B cell (primary cell): ENCODE measurements at regions not wholly inside any gene's neighbourhood (a gene's known extent, or its start where the extent isn't known, plus 50 kb on each side); places are given as distances from the start of the nearest gene placed in this dataset.

Experiments
- ATAC-seq: fragments of 200-7000 bp; cut with Tn5 transposase; one replicate; pipeline ENCODE4 v1.10.0; 2021; ENCODE audit warnings: low read depth, mild to moderate bottlenecking, moderate number of reproducible peaks, moderate library complexity
- CTCF ChIA-PET: fragments of 350-600 bp; sonication (Branson Sonifier 250); formaldehyde crosslinking; loops from one replicate; lab custom pipeline; 2021; ENCODE audit warnings: antibody characterized with exemption, inconsistent platforms; lab: Charles Lee
- POLR2A ChIA-PET: fragments of 350-600 bp; sonication (Branson Sonifier 250); formaldehyde crosslinking; loops from one replicate; lab custom pipeline; 2021; ENCODE audit warnings: antibody characterized with exemption; lab: Charles Lee
- DNase-seq: peaks from one replicate; pipeline ENCODE4 v3.0.0; 2013
- H2AFZ ChIP-seq: 2 replicates; pipeline ENCODE4 v1.6.1; 2012; ENCODE audit warnings: mild to moderate bottlenecking, low read depth, low read length; ENCODE audit not compliant: insufficient read depth, poor library complexity, severe bottlenecking
- H3K27ac ChIP-seq, 2 donors: 1 replicate in 1 of 2; 2 replicates in 1 of 2; pipeline ENCODE4 v1.5.1; 2012 to 2013; ENCODE audit warnings: low read length in 2 of 2, mild to moderate bottlenecking in 2 of 2, moderate library complexity in 1 of 2
- H3K27me3 ChIP-seq, 4 experiments: fragments of 200-600 bp in 1 of 4; sonication (generic) in 1 of 4; replicated peaks in 1 of 4; 1 replicate in 2 of 4; 2 replicates in 2 of 4; pipeline versions ENCODE4 v1.6.1 to v1.7.0; 2013 to 2016; ENCODE audit warnings: low read length in 3 of 4, mild to moderate bottlenecking in 2 of 4, mixed read lengths in 1 of 4, moderate library complexity in 1 of 4; ENCODE audit not compliant: insufficient read depth in 4 of 4, control insufficient read depth in 3 of 4; ENCODE audit errors: control extremely low read depth in 1 of 4
- H3K36me3 ChIP-seq, 2 experiments: replicated peaks in 1 of 2; 1 replicate in 1 of 2; 2 replicates in 1 of 2; pipeline versions ENCODE4 v1.6.1 to v1.7.1; 2013; ENCODE audit warnings: low read length in 1 of 2; ENCODE audit not compliant: insufficient read depth in 2 of 2, control insufficient read depth in 1 of 2; ENCODE audit errors: control extremely low read depth in 1 of 2, extremely low read depth in 1 of 2
- H3K4me1 ChIP-seq, 2 donors: fragments of 200-600 bp in 1 of 2; sonication (generic) in 1 of 2; 1 replicate in 1 of 2; 2 replicates in 1 of 2; pipeline versions ENCODE4 v1.5.1 to v1.6.1; 2013 to 2017; ENCODE audit warnings: low read length in 2 of 2; ENCODE audit not compliant: control insufficient read depth in 2 of 2, insufficient read depth in 2 of 2
- H3K4me2 ChIP-seq: replicated peaks from 2 replicates; pipeline ENCODE3; 2012; ENCODE audit warnings: mild to moderate bottlenecking, low read depth, low read length; ENCODE audit not compliant: poor library complexity, severe bottlenecking
- H3K4me3 ChIP-seq, 5 experiments: fragments of 200-600 bp in 1 of 5; sonication (generic) in 1 of 5; 1 replicate in 3 of 5; 2 replicates in 2 of 5; pipeline versions ENCODE4 v1.5.1 to v1.7.0; 2011 to 2016; ENCODE audit warnings: low read length in 4 of 5, mild to moderate bottlenecking in 4 of 5, low read depth in 2 of 5, control low read depth in 1 of 5, moderate library complexity in 1 of 5; ENCODE audit not compliant: insufficient read depth in 1 of 5; ENCODE audit errors: control extremely low read depth in 1 of 5, extremely low read depth in 1 of 5
- H3K79me2 ChIP-seq: fragments of 200-600 bp; sonication (generic); one replicate; pipeline ENCODE4 v1.6.0; 2016; ENCODE audit warnings: low read length; ENCODE audit not compliant: control insufficient read depth, insufficient read depth
- H3K9ac ChIP-seq: fragments of 200-600 bp; sonication (generic); 2 replicates; pipeline ENCODE4 v1.6.1; 2017; ENCODE audit warnings: mild to moderate bottlenecking, low read length, moderate library complexity
- H3K9me3 ChIP-seq, 3 donors: one replicate each; pipeline versions ENCODE4 v1.6.1 to v1.7.1; 2013; ENCODE audit warnings: low read length in 2 of 3; ENCODE audit not compliant: control insufficient read depth in 2 of 3, insufficient read depth in 1 of 3; ENCODE audit errors: control extremely low read depth in 1 of 3
- H4K20me1 ChIP-seq: 2 replicates; pipeline ENCODE4 v1.6.0; 2012; ENCODE audit warnings: mild to moderate bottlenecking, low read length; ENCODE audit not compliant: insufficient read depth, control insufficient read depth, poor library complexity, severe bottlenecking
- H3K27ac Mint-ChIP-seq: one replicate; pipeline ENCODE4 v1.8.0; 2021; ENCODE audit warnings: mixed read lengths
- H3K27me3 Mint-ChIP-seq: one replicate; pipeline ENCODE4 v1.8.0; 2021; ENCODE audit warnings: mixed read lengths
- H3K4me1 Mint-ChIP-seq: one replicate; pipeline ENCODE4 v1.8.0; 2021; ENCODE audit warnings: mixed read lengths
- H3K4me3 Mint-ChIP-seq: one replicate; pipeline ENCODE4 v1.8.0; 2021; ENCODE audit warnings: mixed read lengths
- H3K9me3 Mint-ChIP-seq: one replicate; pipeline ENCODE4 v1.8.0; 2022; ENCODE audit warnings: mixed read lengths; ENCODE audit not compliant: insufficient read depth
- EZH2 ChIP-seq: IDR thresholded peaks from 2 replicates; pipeline ENCODE4 v1.6.1; 2012; ENCODE audit warnings: borderline replicate concordance, low read depth, mild to moderate bottlenecking, moderate library complexity, low read length; ENCODE audit not compliant: insufficient read depth, poor library complexity, severe bottlenecking
- WGBS: methylation state at CpG from one replicate; pipeline ENCODE4 v1.1.5; 2013; ENCODE audit warnings: missing lambda C conversion rate; ENCODE audit not compliant: insufficient coverage; 5-methylcytosine and 5-hydroxymethylcytosine counted together
- intact Hi-C: fragments of 100-400 bp; cut with micrococcal nuclease; formaldehyde crosslinking; loops from one replicate; pipeline ENCODE4 v1.10.0; 2022
- TF ChIP-seq, protein P1 (sequence below): fragments of 200-600 bp; IDR thresholded peaks from one replicate; pipeline ENCODE4 v1.8.0; 2022; ENCODE audit warnings: antibody characterized with exemption, mild to moderate bottlenecking

DNA sequence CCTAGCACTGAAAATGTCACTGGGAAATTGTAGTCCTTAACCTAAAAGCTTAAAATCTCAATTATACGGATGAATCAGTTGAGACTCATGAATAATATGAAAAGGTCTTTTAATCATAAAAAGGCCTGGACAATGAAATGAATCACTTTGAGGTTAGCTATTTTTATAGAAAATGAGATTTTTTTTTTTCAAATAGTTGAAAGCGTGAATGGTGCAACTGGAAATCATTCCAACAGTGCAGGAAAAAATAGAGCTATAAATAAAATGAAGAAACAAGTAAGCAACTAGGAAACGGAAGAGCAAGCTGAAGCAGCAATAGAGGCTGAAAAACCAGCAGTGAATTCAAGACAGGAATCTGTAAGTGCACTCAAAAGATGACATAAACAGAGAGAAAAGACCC is 142.9 kb downstream of the BACH1 start:
- ChIA-PET CTCF (no interaction called here), POLR2A (no interaction called here)
- H3K4me1 ChIP-seq = no peaks in the 10 kb centered on the region
- Mint-ChIP-seq H3K27ac (no peak overlapping the region), H3K4me1 (peaks cover 2% of the 10 kb centered on the region), H3K4me3 (no peak overlapping the region), H3K27me3 (no peaks in the 10 kb centered on the region), H3K9me3 (no peaks in the 10 kb centered on the region)
- H4K20me1 ChIP-seq = no peaks in the 10 kb centered on the region
- 92% methylated on average over 1 of the region's 3 CpGs for WGBS
- no peak overlapping the region for H3K4me2 ChIP-seq
- no peak overlapping the region for H3K4me3 ChIP-seq
- H3K9me3 ChIP-seq = no peaks in the 10 kb centered on the region
- H3K9ac ChIP-seq = no peak overlapping the region
- no peak overlapping the region for H2AFZ ChIP-seq
- no peaks in the 10 kb centered on the region for H3K27me3 ChIP-seq
- no peaks in the 10 kb centered on the region for H3K79me2 ChIP-seq
- ATAC-seq (no peak), DNase-seq (no peak)
- H3K36me3 ChIP-seq = no peaks in the 10 kb centered on the region
- TF ChIP-seq, protein P1, sequence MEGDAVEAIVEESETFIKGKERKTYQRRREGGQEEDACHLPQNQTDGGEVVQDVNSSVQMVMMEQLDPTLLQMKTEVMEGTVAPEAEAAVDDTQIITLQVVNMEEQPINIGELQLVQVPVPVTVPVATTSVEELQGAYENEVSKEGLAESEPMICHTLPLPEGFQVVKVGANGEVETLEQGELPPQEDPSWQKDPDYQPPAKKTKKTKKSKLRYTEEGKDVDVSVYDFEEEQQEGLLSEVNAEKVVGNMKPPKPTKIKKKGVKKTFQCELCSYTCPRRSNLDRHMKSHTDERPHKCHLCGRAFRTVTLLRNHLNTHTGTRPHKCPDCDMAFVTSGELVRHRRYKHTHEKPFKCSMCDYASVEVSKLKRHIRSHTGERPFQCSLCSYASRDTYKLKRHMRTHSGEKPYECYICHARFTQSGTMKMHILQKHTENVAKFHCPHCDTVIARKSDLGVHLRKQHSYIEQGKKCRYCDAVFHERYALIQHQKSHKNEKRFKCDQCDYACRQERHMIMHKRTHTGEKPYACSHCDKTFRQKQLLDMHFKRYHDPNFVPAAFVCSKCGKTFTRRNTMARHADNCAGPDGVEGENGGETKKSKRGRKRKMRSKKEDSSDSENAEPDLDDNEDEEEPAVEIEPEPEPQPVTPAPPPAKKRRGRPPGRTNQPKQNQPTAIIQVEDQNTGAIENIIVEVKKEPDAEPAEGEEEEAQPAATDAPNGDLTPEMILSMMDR = no peak
- TF ChIP-seq EZH2 = no peak
- intact Hi-C loops = no loop called here
- H3K27ac ChIP-seq = no peak overlapping the region

DNA sequence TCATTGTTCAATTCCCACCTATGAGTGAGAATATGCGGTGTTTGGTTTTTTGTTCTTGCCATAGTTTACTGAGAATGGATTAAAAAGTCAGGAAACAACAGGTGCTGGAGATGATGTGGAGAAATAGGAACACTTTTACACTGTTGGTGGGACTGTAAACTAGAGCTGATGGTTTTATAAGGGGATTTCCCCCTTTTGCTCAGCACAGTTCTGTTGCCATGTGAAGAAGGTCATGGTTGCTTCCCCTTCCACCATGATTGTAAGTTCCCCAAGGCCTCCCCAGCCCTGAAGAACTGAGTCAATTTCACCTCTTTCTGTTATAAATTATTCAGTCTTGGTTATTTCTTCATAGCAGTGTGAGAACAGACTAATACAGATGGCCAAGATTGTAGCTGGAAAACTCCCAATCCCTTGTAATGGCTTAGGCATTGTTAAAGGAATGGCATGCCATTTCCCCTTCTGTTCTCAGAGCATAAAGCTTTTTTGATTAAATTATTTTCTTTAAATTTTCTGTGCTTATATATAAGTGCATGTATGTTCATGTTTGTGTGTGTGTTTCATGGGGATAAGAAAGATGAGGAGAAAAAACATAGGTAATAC is 144.8 kb downstream of the BACH1 start:
- no peaks in the 10 kb centered on the region for H3K4me1 ChIP-seq
- Mint-ChIP-seq H3K27me3 (no peaks in the 10 kb centered on the region), H3K9me3 (peaks cover under 1% of the 10 kb centered on the region), H3K4me3 (no peak overlapping the region), H3K4me1 (peaks cover 2% of the 10 kb centered on the region), H3K27ac (no peak overlapping the region)
- no peak overlapping the region for H2AFZ ChIP-seq
- TF ChIP-seq, protein P1 = no peak
- no peak for TF ChIP-seq EZH2
- intact Hi-C loops = no loop called here
- peaks cover 0 to 4% (median 0%) of the 10 kb centered on the region in 3 donors for H3K9me3 ChIP-seq
- DNase-seq (no peak), ATAC-seq (no peak)
- H3K27me3 ChIP-seq = no peaks in the 10 kb centered on the region
- H3K9ac ChIP-seq = no peak overlapping the region
- no peak overlapping the region for H3K27ac ChIP-seq
- H3K36me3 ChIP-seq = no peaks in the 10 kb centered on the region
- POLR2A ChIA-PET = no interaction called here
- WGBS = no CpG with 5 or more reads among the region's 1 CpG
- CTCF ChIA-PET = interaction anchor here (0.6 kb wide), 1 partner anchor 19 kb away, joined by 3 read pairs; no protein-coding TSS in a partner anchor
- no peak overlapping the region for H3K4me2 ChIP-seq
- no peaks in the 10 kb centered on the region for H3K79me2 ChIP-seq
- H4K20me1 ChIP-seq = no peaks in the 10 kb centered on the region
- H3K4me3 ChIP-seq = no peak overlapping the region
